HepG2 (cell line): ENCODE measurements at regions not wholly inside any gene's neighbourhood (a gene's known extent, or its start where the extent isn't known, plus 50 kb on each side); places are given as distances from the start of the nearest gene placed in this dataset.

ENCODE experiments used
- ATAC-seq: fragments of 200-7000 bp; cut with Tn5 transposase; 3 replicates; pipeline ENCODE4 v1.9.1; 2020; ENCODE audit warnings: mild to moderate bottlenecking, moderate library complexity
- BruUV-seq: library from RNA; stranded (reverse); fragments of 400-500 nt; replicated peaks from 2 replicates; lab custom pipeline; 2021; lab: Mats Ljungman, UMichigan
- CTCF ChIA-PET: fragments of 300-600 bp; formaldehyde crosslinking; extraction: SDS; loops from one replicate; lab custom pipeline; 2021; ENCODE audit warnings: low total read pairs, inconsistent platforms, low intra/inter-chr PET ratio; lab: Yijun Ruan, JAX
- POLR2A ChIA-PET: fragments of 350-600 bp; sonication (Branson Sonifier 250); formaldehyde crosslinking; loops from one replicate; lab custom pipeline; 2020; ENCODE audit warnings: antibody characterized with exemption, inconsistent platforms; lab: Yijun Ruan, JAX
- DNase-seq: peaks from one replicate; pipeline ENCODE4 v3.0.0-alpha.2; 2015; ENCODE audit warnings: low spot score
- FAIRE-seq: peaks from 3 replicates; lab custom pipeline; 2011; peaks lifted over from hg19 to GRCh38; lab: Jason Lieb, UNC
- H2AFZ ChIP-seq: one replicate; pipeline ENCODE4 v1.6.1; 2011; ENCODE audit warnings: low read length, inconsistent platforms
- H3K27ac ChIP-seq: fragments of 300-600 bp; 3 replicates; pipeline ENCODE4 v1.8.0; 2011; ENCODE audit warnings: mixed run types, mild to moderate bottlenecking, mixed read lengths, low read length, inconsistent platforms; ENCODE audit not compliant: insufficient read depth; ENCODE audit errors: extremely low read length
- H3K27me3 ChIP-seq, 2 experiments: fragments of 200-600 bp in 1 of 2; 2 replicates in 1 of 2; 3 replicates in 1 of 2; pipeline versions ENCODE4 v1.6.0 to v1.8.0; 2011; ENCODE audit warnings: low read length in 2 of 2, mild to moderate bottlenecking in 2 of 2, moderate library complexity in 2 of 2, inconsistent platforms in 1 of 2; ENCODE audit not compliant: insufficient read depth in 2 of 2, control insufficient read depth in 1 of 2
- H3K36me3 ChIP-seq, 2 experiments: fragments of 200-600 bp in 1 of 2; replicated peaks in 1 of 2; 2 replicates in 1 of 2; 3 replicates in 1 of 2; pipeline versions ENCODE4 v1.5.1 to v1.8.0; 2011; ENCODE audit warnings: low read length in 2 of 2, inconsistent platforms in 1 of 2; ENCODE audit not compliant: insufficient read depth in 2 of 2, control insufficient read depth in 1 of 2
- H3K4me1 ChIP-seq: 2 replicates; pipeline ENCODE4 v1.5.1; 2012; ENCODE audit warnings: low read length, inconsistent platforms; ENCODE audit not compliant: insufficient read depth
- H3K4me2 ChIP-seq: 2 replicates; pipeline ENCODE4 v1.6.0; 2011; ENCODE audit warnings: low read depth, low read length, inconsistent platforms
- H3K4me3 ChIP-seq, 3 experiments: fragments of 200-600 bp in 1 of 3; sonication (generic), shearing (Covaris generic) in 1 of 3; replicated peaks in 1 of 3; 2 replicates each; pipeline ENCODE4 v1.5.1; 2011 to 2016; ENCODE audit warnings: low read length in 3 of 3, inconsistent platforms in 2 of 3, low read depth in 2 of 3, mild to moderate bottlenecking in 2 of 3, control low read depth in 1 of 3, mixed read lengths in 1 of 3; ENCODE audit not compliant: insufficient read depth in 1 of 3
- H3K79me2 ChIP-seq: one replicate; pipeline ENCODE4 v1.6.1; 2011; ENCODE audit warnings: low read length, inconsistent platforms; ENCODE audit not compliant: insufficient read depth
- H3K9ac ChIP-seq: 2 replicates; pipeline ENCODE4 v1.6.0; 2011; ENCODE audit warnings: mild to moderate bottlenecking, low read depth, low read length, inconsistent platforms; ENCODE audit not compliant: insufficient read depth
- H3K9me3 ChIP-seq: 2 replicates; pipeline ENCODE4 v1.5.1; 2012; ENCODE audit warnings: mild to moderate bottlenecking, low read length
- H4K20me1 ChIP-seq: 2 replicates; pipeline ENCODE4 v1.6.0; 2011; ENCODE audit warnings: inconsistent platforms, mild to moderate bottlenecking, low read length, moderate library complexity; ENCODE audit not compliant: insufficient read depth
- AGO1 ChIP-seq: fragments of 200-400 bp; formaldehyde crosslinking; IDR thresholded peaks from 2 replicates; pipeline ENCODE4 v1.6.1; 2017; ENCODE audit warnings: mild to moderate bottlenecking, low read depth, low read length, moderate library complexity; ENCODE audit not compliant: poor library complexity, severe bottlenecking
- HNF4A ChIP-seq: sonication (generic); formaldehyde crosslinking; IDR thresholded peaks from 2 replicates; pipeline ENCODE4 v1.4.0; 2020; ENCODE audit warnings: missing genetic modification reagents
- KLF11 ChIP-seq: IDR thresholded peaks from 2 replicates; pipeline ENCODE4 v1.6.1; 2016; ENCODE audit warnings: missing compliant biosample characterization
- KLF9 ChIP-seq: IDR thresholded peaks from 2 replicates; pipeline ENCODE4 v1.6.1; 2016; ENCODE audit warnings: low read depth
- NFYB ChIP-seq: sonication (generic); formaldehyde crosslinking; IDR thresholded peaks from 2 replicates; pipeline ENCODE4 v1.4.0; 2020; ENCODE audit warnings: missing genetic modification reagents
- RFX3 ChIP-seq: IDR thresholded peaks from 2 replicates; pipeline ENCODE4 v1.6.1; 2016; ENCODE audit warnings: missing biosample characterization, missing genetic modification reagents
- RNF219 ChIP-seq: sonication (generic); formaldehyde crosslinking; IDR thresholded peaks from 2 replicates; pipeline ENCODE4 v1.5.0; 2020; ENCODE audit warnings: mild to moderate bottlenecking, missing genetic modification reagents
- SP2 ChIP-seq: sonication (generic); formaldehyde crosslinking; IDR thresholded peaks from 2 replicates; pipeline ENCODE4 v1.5.1; 2020; ENCODE audit warnings: mild to moderate bottlenecking, missing genetic modification reagents
- TAF15 ChIP-seq: fragments of 200-400 bp; formaldehyde crosslinking; IDR thresholded peaks from one replicate; pipeline ENCODE4 v1.6.1; 2018; ENCODE audit warnings: mild to moderate bottlenecking, low read depth, low read length; ENCODE audit not compliant: poor library complexity, severe bottlenecking
- TCF7 ChIP-seq: sonication (generic); IDR thresholded peaks from 2 replicates; pipeline ENCODE4 v1.6.1; 2016; ENCODE audit warnings: antibody characterized with exemption, low read depth
- TRAFD1 ChIP-seq: sonication (generic); formaldehyde crosslinking; IDR thresholded peaks from 2 replicates; pipeline ENCODE4 v1.5.1; 2020; ENCODE audit warnings: missing genetic modification reagents, mild to moderate bottlenecking, borderline replicate concordance
- ZNF329 ChIP-seq: sonication (generic); formaldehyde crosslinking; IDR thresholded peaks from 2 replicates; pipeline ENCODE4 v1.9.0; 2021; ENCODE audit warnings: low read depth, mild to moderate bottlenecking, missing genetic modification reagents
- ZNF34 ChIP-seq: sonication (generic); formaldehyde crosslinking; IDR thresholded peaks from 2 replicates; pipeline ENCODE4 v1.4.0; 2020; ENCODE audit warnings: mild to moderate bottlenecking, missing genetic modification reagents, borderline replicate concordance
- ZNF530 ChIP-seq: sonication (generic); formaldehyde crosslinking; IDR thresholded peaks from 2 replicates; pipeline ENCODE4 v1.5.0; 2020; ENCODE audit warnings: low read depth, mild to moderate bottlenecking, missing genetic modification reagents
- ZNF619 ChIP-seq: sonication (generic); formaldehyde crosslinking; IDR thresholded peaks from 2 replicates; pipeline ENCODE4 v1.4.0; 2020; ENCODE audit warnings: mild to moderate bottlenecking, missing genetic modification reagents
- ZNF670 ChIP-seq: sonication (generic); formaldehyde crosslinking; IDR thresholded peaks from 2 replicates; pipeline ENCODE4 v1.8.0; 2022; ENCODE audit warnings: mild to moderate bottlenecking, missing genetic modification reagents, borderline replicate concordance
- ZSCAN20 ChIP-seq: sonication (generic); formaldehyde crosslinking; IDR thresholded peaks from 2 replicates; pipeline ENCODE4 v1.4.0; 2020; ENCODE audit warnings: missing genetic modification reagents, mild to moderate bottlenecking, borderline replicate concordance
- WGBS: methylation state at CpG from one replicate; pipeline ENCODE4 v1.1.6; 2017; ENCODE audit warnings: low lambda C conversion rate; 5-methylcytosine and 5-hydroxymethylcytosine counted together
- in situ Hi-C: cut with HindIII; loops from 2 replicates; pipeline ENCODE4 v1.10.0; 2017; ENCODE audit warnings: low pct_unique_long_range_greater_than_20kb; ENCODE audit not compliant: extremely low pct_ligation_motif_present
- intact Hi-C: fragments of 100-400 bp; cut with micrococcal nuclease; formaldehyde crosslinking; loops from one replicate; pipeline ENCODE4 v1.10.0; 2022; ENCODE audit not compliant: unreplicated experiment

- Histone ChIP-seq H3K9me3 (no peaks in the 10 kb centered on the region), H3K9ac (no peak overlapping the region), H3K79me2 (no peaks in the 10 kb centered on the region), H3K4me3 (no peak overlapping the region), H4K20me1 (no peaks in the 10 kb centered on the region), H3K27me3 (no peaks in the 10 kb centered on the region), H3K4me2 (no peak overlapping the region), H3K4me1 (no peaks in the 10 kb centered on the region), H2AFZ (no peak overlapping the region), H3K36me3 (no peaks in the 10 kb centered on the region), H3K27ac (no peak overlapping the region)
- DNase-seq (no peak), ATAC-seq (no peak), FAIRE-seq (no peak)
- POLR2A ChIA-PET, result no interaction called here
- CTCF ChIA-PET, result no interaction called here
- in situ Hi-C loops, result no loop called here
- WGBS, result 47% methylated on average over 1 of the region's 1 CpG
- BruUV-seq, result no TSS peak
- TF ChIP-seq RNF219 (no peak), NFYB (CRISPR knock-in tag) (no peak), TAF15 (no peak), TRAFD1 (CRISPR knock-in tag) (no peak), ZNF670 (CRISPR knock-in tag) (no peak), ZNF619 (CRISPR knock-in tag) (no peak), RFX3 (no peak), KLF9 (CRISPR knock-in tag) (no peak), SP2 (no peak), KLF11 (CRISPR knock-in tag) (no peak), TCF7 (no peak), ZNF530 (CRISPR knock-in tag) (no peak), AGO1 (no peak), ZSCAN20 (CRISPR knock-in tag) (no peak), HNF4A (CRISPR knock-in tag) (no peak), ZNF34 (CRISPR knock-in tag) (no peak), ZNF329 (CRISPR knock-in tag) (no peak)
- intact Hi-C loops, result no loop called here
These were observed 653.0 kb downstream of the C4orf33 start for GRCh38 chr4:129748991-129749390.
